HCEC 1CT (cell line): ENCODE measurements at regions not wholly inside any gene's neighbourhood (a gene's known extent, or its start where the extent isn't known, plus 50 kb on each side); places are given as distances from the start of the nearest gene placed in this dataset.
A peak's percentile ranks its signal among the peaks of the same experiment; 100 is the strongest.
"Not testable (repeated sequence)": the region's sequence is repeated elsewhere in the genome, so short reads cannot be mapped to it uniquely, and the experiment has no call there.

Experiments used
- DNase-seq: peaks from one replicate; pipeline ENCODE4 v3.0.0-alpha.2; 2017

DNA sequence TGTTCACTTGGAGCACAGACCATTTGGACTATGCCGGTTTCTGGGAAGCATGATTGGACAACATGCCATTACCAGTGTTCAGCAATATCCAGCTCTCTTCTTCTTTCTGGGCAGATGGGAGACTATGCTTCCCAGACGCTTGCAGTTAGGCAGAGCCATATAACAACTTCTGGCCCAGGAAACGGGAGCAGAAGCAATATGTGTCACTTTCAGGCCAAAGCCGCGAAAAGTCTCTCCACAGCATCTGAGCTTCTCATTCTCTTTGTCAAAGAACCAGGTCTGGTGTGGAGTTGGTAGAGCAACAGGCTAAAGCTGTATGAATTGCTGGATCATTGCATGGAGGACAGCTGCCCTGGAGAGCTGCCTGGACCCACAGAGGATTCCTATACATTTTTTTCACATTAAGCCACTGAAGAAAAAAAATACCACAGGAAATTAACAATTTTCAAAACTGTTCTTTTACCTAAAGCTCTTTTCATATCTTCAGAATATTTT, 131.4 kb upstream of the FRG1 start:
- no peak for DNase-seq

DNA sequence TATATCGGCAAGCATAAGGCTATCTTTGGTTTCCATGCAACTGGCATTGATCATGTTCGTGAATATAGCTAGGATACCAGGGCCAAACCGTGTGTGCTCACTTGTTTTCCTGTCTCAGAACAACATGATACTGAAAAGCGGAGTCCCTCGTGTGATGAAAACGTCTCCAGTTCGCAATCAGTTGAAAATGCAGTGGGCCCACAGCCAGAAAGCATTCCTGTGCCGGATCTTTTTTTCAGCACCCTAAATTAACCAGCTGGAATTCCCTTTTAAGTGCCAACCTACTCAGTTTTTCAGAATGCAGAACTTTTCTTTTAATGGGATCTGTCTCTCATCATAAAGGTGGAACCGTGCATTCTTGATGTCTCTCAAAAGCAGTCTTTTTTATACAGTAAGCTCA, 130.8 kb upstream of the FRG1 start:
- DNase-seq = no peak

DNA sequence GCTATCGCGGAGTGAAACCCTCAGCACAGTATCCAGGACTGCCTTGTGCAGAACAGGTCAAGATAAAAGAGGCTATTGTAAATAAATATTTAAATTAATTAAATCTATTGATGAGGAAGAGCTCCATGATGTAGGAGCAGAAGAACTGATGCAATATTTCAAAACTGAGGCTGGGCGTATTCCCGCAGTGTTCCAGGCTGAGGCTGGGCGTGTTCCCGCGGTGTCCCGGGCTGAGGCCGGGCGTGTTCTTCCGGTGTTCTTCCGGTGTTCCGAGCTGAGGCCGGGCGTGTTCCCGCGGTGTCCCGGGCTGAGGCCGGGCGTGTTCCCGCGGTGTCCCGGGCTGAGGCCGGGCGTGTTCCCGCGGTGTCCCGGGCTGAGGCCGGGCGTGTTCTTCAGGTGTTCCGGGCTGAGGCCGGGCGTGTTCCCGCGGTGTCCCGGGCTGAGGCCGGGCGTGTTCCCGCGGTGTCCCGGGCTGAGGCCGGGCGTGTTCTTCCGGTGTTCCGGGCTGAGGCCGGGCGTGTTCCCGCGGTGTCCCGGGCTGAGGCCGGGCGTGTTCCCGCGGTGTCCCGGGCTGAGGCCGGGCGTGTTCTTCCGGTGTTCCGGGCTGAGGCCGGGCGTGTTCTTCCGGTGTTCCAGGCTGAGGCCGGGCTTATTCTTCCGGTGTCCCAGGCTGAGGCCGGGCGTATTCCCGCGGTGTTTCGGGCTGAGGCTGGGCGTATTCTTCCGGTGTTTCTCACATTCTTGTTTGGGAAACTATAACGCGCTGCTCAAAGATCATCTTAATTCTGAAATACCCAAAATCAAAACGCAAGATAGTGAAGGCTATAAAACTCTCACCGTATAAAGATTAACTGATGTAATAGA, 130.1 kb upstream of the FRG1 start:
- DNase-seq = not testable (repeated sequence)

DNA sequence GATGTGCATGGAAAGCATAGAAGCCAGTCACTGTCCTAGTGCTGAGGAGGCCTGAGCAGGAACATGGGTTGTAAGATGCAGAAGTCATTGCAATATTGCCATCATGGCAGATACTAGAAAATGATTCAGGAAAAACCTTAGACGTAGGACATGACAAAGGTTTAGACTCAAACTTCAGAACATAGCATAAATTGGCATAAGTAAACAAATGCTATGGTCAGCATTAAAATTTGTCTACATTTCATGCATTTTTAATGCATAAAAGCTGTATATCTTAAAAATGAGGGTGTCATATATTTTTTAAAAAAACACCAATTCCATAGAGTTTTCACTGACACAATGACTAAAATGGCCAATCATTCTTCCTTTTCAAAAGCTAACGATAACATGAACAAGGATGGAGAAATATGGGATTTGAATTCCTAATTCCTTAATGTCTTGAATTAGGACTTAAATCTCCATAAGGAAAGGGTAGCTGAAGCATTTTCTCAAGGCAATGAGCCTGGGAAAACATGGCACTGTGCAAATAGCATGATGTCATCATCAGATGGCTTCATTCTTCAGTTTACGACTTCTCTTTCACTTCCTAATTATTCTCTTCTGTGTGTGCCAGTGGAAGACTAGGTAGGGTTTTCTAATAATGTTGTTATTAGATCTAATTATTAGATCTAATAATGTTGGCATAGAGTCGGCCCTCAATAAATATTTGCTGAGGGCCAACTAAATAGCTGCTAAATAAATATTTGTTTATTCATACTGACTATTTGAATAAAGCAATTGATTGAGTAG, 125.1 kb upstream of the FRG1 start:
- DNase-seq = no peak

DNA sequence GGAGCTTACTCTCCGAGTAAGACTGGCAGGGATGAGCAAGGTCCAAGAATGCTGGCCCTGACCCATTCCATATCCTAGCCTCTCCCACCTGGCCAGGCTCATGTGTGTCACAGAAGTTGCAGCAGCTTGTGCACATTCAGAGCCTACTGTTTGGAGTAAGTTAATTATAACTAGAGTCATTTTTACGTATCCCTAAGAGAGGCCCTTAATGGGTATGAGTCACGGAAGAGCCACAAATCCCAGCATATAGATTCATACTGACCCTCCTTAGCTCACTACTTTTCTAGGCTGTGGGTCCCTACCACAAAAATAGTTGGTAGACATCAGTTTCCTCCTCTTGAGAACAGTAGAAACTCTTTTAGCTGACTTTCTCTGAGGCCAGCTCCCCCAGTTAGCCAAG, 118.3 kb upstream of the FRG1 start:
- no peak for DNase-seq

- DNase-seq = no peak
Measured at GRCh38 chr4:189823591-189823990, 117.1 kb upstream of the FRG1 start.

DNA sequence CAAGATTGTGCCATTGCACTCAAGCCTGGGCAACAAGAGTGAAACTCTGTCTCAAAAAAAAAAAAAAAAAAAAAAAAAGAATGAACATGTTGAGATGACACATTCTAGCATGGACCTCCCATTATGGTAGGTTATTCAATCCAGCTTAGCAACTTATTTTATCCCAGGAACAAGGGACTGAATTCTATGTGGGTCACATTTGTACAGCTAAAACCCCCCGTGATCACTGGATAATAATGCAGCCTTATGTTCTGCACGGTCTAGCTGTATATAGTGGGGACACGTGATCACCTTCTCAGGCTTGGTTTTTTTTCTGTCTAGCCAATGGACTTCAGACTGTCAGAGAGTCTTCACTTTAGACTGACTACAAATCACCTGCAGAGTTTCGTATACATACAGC, 115.2 kb upstream of the FRG1 start:
- DNase-seq = no peak

DNA sequence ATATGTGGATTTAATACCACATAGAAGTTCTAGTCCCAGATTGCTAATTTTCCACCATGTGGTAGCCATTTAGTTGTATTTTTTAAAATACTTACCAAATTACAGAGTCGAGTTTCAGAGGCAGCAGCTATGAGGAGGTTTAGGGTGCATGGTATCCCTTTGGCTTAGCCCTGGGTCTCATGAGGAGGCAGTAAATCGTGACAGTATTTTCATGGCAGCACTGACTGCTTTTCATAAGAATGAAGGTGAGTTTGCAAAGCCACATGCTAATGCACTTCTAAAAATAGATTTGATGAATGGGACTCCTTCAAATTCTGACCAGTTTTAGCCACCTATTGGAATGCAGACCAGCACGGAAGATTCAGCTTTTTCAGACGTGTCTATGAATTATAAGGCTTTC, 114.0 kb upstream of the FRG1 start:
- no peak for DNase-seq

- no peak for DNase-seq
Measured at GRCh38 chr4:189828081-189828697, 112.5 kb upstream of the FRG1 start.

DNA sequence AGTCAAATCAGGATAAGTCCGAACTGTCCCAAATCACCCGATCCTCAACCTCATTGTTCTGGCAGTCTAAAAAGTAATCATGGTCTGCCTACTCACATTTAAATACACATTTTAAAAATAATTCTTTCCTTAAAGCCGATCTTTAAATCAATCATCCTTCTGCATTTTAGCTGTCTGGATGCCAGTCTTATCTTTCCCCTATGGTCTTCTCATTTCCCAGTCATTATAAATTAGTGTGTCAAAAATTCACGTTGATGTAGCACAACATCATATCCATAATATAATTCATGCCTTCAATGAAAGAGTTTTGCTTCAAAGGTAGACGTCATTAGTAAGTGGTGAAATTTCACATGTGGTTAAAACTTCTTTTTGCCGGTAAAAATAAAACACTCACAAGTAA, 108.1 kb upstream of the FRG1 start:
- no peak for DNase-seq

GRCh38 chr4:189834616-189835015, 106.1 kb upstream of the FRG1 start:
- DNase-seq = no peak

DNA sequence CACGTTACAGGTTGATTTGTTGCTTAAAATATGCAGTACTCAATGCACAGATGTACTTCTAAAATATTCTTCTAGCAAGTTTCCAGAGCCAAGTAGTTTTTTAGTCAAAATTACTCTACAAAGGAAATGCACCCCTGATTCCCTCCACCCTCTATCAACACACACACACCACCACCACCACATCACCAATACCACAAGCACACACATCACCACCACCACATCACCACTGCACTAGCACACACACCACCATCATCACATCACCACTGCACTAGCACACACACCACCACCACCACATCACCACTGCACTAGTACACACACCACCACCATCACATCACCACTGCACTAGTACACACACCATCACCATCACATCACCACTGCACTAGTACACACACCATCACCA, 105.2 kb upstream of the FRG1 start:
- no peak for DNase-seq

- no peak for DNase-seq
Measured at GRCh38 chr4:189837471-189837870, 103.2 kb upstream of the FRG1 start.

GRCh38 chr4:189838821-189839497, 101.7 kb upstream of the FRG1 start:
- no peak for DNase-seq

GRCh38 chr4:189840356-189840755, 100.3 kb upstream of the FRG1 start:
- DNase-seq = no peak

GRCh38 chr4:189843413-189844009, 97.2 kb upstream of the FRG1 start:
- DNase-seq = no peak

DNA sequence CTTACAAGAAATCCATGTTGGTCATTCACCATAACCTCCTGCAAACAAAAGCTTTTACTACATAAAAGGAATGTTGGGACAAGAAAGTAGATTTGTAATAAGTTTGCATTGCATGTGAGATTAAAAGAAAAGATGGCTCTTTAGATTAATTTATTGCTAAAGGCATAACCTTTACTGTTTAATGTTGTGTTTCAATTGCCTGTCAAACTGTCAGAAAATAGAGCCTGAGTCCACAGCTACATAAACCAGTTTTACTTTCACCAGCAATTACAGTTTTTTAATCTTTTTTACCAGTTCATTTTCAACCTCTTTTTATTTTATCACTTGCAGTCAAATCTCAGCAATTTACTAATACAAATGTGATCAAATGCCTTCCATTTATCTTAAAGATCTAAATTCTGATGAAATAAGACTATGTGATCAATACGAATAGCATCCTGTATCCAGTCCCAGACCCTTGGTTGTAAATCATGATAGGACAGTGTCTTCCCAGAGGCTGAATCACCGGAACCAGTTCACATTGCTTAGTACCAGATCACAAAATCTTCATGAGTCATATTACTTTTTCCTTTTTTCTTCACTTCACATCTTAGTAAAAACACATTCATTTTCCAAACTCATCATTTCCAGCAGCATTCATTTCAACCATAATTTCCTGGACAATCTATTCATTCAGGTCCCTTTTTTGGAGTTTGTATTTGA, 95.4 kb upstream of the FRG1 start:
- DNase-seq = peak; percentile 1

- DNase-seq = not testable (repeated sequence)
Measured at GRCh38 chr4:189846094-189846493, 94.6 kb upstream of the FRG1 start.

- not testable (repeated sequence) for DNase-seq
Measured at GRCh38 chr4:189846608-189847007, 94.1 kb upstream of the FRG1 start.

DNA sequence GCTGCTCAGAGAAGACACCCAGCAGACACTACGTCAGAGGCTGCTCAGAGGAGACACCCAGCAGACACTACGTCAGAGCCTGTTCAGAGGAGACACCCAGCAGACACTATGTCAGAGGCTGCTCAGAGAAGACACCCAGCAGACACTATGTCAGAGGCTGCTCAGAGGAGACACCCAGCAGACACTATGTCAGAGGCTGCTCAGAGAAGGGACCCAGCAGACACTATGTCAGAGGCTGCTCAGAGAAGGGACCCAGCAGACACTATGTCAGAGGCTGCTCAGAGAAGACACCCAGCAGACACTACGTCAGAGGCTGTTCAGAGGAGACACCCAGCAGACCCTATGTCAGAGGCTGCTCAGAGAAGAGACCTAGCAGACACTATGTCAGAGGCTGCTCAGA, 92.0 kb upstream of the FRG1 start:
- DNase-seq = not testable (repeated sequence)

DNA sequence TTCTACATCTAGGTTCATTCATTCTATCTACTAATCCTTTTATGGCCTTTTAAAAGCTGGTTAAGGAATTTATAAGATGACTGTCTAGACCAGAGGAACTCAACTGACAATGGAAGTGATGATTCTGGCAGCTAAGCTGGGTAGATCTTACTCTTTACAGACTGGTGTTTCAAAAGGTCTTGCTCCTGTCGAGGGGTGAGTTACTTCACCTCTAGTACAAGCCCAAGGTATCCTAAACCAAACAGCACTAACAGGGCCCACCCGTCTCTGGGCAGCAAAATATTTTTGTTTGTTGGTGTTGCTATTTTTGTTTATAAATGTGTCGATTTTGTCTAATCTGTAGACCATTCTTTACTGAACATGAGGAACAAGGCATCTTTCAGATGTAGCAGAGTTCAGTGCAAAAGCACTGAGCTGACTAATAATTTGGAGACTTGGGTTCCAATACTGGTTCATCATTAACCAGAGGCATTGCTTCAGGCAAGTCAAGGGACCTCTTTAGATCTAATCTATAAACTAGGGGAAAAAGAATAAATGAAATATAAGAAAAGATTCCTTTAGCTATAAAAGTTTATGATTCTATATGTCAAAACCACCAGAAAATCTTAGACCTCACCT, 90.3 kb upstream of the FRG1 start:
- no peak for DNase-seq
